ENCODE measurements at regions not wholly inside any gene's neighbourhood (a gene's known extent, or its start where the extent isn't known, plus 50 kb on each side); places are given as distances from the start of the nearest gene placed in this dataset.

DNA sequence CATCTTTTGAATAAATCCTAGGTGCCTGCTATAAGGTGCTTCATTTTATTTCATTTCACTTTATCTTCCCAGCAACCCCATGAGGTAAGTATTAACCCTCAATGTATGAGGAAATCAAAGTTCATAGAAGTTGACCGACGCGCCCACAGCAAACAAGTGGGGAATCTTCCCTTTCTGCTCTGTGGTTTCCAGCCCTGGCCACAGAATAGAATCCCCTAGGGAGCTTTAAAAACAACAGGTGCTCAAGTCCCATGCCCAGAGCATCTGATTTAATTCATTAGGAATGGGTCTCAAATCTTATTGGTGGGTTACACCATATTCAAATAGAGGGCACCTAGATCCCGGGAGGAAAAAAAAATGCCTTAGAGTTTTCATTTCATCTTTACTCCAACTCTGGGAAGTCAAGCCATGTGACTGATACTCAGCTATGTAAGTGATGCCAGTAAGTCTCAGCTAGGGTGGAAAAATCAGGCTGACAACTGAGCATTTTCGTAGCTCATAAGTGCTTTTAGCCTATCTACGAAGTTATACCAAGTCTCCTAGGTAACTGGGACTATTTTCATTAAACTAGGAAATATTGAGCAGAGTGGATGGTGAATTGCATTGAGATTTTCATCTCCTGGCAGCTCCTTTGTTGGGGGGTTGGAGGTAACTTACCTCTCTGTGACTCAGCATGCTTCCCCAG lies 353.4 kb upstream of the SLC30A5 start:
- POLR2A ChIA-PET = no interaction called here
- intact Hi-C loops (cut with micrococcal nuclease; ENCODE audit: unreplicated experiment) = no loop called here
- ATAC-seq = no peak

DNA sequence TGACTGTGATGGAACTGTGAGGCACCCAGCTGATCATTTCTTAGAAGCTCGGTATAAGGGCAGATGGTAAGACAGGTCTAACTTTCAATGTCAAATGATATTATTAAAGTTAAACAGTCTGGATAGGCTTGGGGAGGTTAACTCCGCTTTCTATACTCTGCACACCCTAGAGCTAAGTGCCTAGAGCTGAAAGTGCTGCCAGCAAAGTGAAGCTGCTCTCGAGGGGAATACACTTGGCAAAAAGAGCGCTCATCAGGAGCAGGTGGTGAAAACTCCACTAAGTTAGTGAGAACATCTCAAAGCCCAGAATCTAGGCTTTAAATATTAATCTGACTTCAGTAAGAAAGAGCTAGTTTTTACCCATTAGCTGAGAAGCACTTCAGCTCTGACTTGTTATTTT lies 349.6 kb upstream of the SLC30A5 start:
- TF ChIP-seq, protein P1, sequence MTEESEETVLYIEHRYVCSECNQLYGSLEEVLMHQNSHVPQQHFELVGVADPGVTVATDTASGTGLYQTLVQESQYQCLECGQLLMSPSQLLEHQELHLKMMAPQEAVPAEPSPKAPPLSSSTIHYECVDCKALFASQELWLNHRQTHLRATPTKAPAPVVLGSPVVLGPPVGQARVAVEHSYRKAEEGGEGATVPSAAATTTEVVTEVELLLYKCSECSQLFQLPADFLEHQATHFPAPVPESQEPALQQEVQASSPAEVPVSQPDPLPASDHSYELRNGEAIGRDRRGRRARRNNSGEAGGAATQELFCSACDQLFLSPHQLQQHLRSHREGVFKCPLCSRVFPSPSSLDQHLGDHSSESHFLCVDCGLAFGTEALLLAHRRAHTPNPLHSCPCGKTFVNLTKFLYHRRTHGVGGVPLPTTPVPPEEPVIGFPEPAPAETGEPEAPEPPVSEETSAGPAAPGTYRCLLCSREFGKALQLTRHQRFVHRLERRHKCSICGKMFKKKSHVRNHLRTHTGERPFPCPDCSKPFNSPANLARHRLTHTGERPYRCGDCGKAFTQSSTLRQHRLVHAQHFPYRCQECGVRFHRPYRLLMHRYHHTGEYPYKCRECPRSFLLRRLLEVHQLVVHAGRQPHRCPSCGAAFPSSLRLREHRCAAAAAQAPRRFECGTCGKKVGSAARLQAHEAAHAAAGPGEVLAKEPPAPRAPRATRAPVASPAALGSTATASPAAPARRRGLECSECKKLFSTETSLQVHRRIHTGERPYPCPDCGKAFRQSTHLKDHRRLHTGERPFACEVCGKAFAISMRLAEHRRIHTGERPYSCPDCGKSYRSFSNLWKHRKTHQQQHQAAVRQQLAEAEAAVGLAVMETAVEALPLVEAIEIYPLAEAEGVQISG (CRISPR knock-in tag; IDR thresholded peaks at IDR 0.05) = no peak
- no peak for TF ChIP-seq IRF2 (CRISPR knock-in tag; IDR thresholded peaks at IDR 0.05)
- TF ChIP-seq TOPORS (CRISPR knock-in tag; IDR thresholded peaks at IDR 0.05) = no peak
- no peak for TF ChIP-seq ATM (IDR thresholded peaks at IDR 0.05; ENCODE audit: borderline replicate concordance)
- CTCF ChIA-PET (ENCODE audit: low intra/inter-chr PET ratio, low total read pairs) = no interaction called here
- DNase-seq (ENCODE audit: low spot score) (no peak), FAIRE-seq (no peak), ATAC-seq (no peak)
- H4K20me1 ChIP-seq (ENCODE audit: insufficient read depth, low read length) = no peaks in the 10 kb centered on the region
- 11% methylated on average over 4 of the region's 4 CpGs for WGBS (ENCODE audit: low lambda C conversion rate)
- no peaks in the 10 kb centered on the region for H3K79me2 ChIP-seq (ENCODE audit: insufficient read depth, low read length)
- H3K4me2 ChIP-seq (ENCODE audit: low read depth, low read length) = no peak overlapping the region
- H2AFZ ChIP-seq (ENCODE audit: low read length) = no peak overlapping the region
- H3K4me1 ChIP-seq (ENCODE audit: insufficient read depth, low read length) = no peaks in the 10 kb centered on the region
- POLR2A ChIA-PET = no interaction called here
- in situ Hi-C loops (cut with HindIII; ENCODE audit: extremely low pct_ligation_motif_present, low pct_unique_long_range_greater_than_20kb) = no loop called here
- intact Hi-C loops (cut with micrococcal nuclease; ENCODE audit: unreplicated experiment) = no loop called here
- H3K9me3 ChIP-seq (ENCODE audit: low read length) = no peaks in the 10 kb centered on the region
- H3K27ac ChIP-seq (ENCODE audit: extremely low read length, insufficient read depth, low read length) = no peak overlapping the region
- H3K9ac ChIP-seq (ENCODE audit: insufficient read depth, low read depth, low read length) = no peak overlapping the region
- BruUV-seq (replicated peaks) = no TSS peak
- H3K36me3 ChIP-seq (replicated peaks in 1 of 2; ENCODE audit: control insufficient read depth in 1 of 2, insufficient read depth in 2 of 2, low read length in 2 of 2) = no peaks in the 10 kb centered on the region
- H3K27me3 ChIP-seq (ENCODE audit: control insufficient read depth in 1 of 2, insufficient read depth in 2 of 2, low read length in 2 of 2) = no peaks in the 10 kb centered on the region
- H3K4me3 ChIP-seq (replicated peaks in 1 of 3; ENCODE audit: insufficient read depth in 1 of 3, low read depth in 2 of 3, low read length in 3 of 3) = no peak overlapping the region

More for the DNA sequence above, 353.4 kb upstream of the SLC30A5 start:
- Histone ChIP-seq H4K20me1 (ENCODE audit: insufficient read depth, low read length) (no peaks in the 10 kb centered on the region), H3K79me2 (ENCODE audit: insufficient read depth, low read length) (no peaks in the 10 kb centered on the region), H3K4me2 (ENCODE audit: low read depth, low read length) (no peak overlapping the region), H3K4me1 (ENCODE audit: insufficient read depth, low read length) (no peaks in the 10 kb centered on the region), H3K36me3 (replicated peaks in 1 of 2; ENCODE audit: control insufficient read depth in 1 of 2, insufficient read depth in 2 of 2, low read length in 2 of 2) (no peaks in the 10 kb centered on the region), H3K27ac (ENCODE audit: extremely low read length, insufficient read depth, low read length) (no peak overlapping the region), H2AFZ (ENCODE audit: low read length) (no peak overlapping the region), H3K4me3 (replicated peaks in 1 of 3; ENCODE audit: insufficient read depth in 1 of 3, low read depth in 2 of 3, low read length in 3 of 3) (no peak overlapping the region), H3K9me3 (ENCODE audit: low read length) (no peaks in the 10 kb centered on the region), H3K27me3 (ENCODE audit: control insufficient read depth in 1 of 2, insufficient read depth in 2 of 2, low read length in 2 of 2) (no peaks in the 10 kb centered on the region), H3K9ac (ENCODE audit: insufficient read depth, low read depth, low read length) (no peak overlapping the region)
- in situ Hi-C loops (cut with HindIII; ENCODE audit: extremely low pct_ligation_motif_present, low pct_unique_long_range_greater_than_20kb) = no loop called here
- TF ChIP-seq ZNF577 (CRISPR knock-in tag; IDR thresholded peaks at IDR 0.05; ENCODE audit: borderline replicate concordance, low read depth) = no peak
- no peak for TF ChIP-seq SMYD3 (CRISPR knock-in tag; IDR thresholded peaks at IDR 0.05)
- no peak for TF ChIP-seq CENPX (CRISPR knock-in tag; IDR thresholded peaks at IDR 0.05)
- TF ChIP-seq RXRA (CRISPR knock-in tag; IDR thresholded peaks at IDR 0.05) = no peak
- no peak for TF ChIP-seq ZFY (CRISPR knock-in tag; IDR thresholded peaks at IDR 0.05)
- TF ChIP-seq RFX3 (CRISPR knock-in tag; IDR thresholded peaks at IDR 0.05) = no peak
- no peak for TF ChIP-seq STAT5B (CRISPR knock-in tag; IDR thresholded peaks at IDR 0.05)
- no peak for TF ChIP-seq CBX1 (IDR thresholded peaks at IDR 0.05; ENCODE audit: low read depth)
- no peak for TF ChIP-seq TCF7L2 (IDR thresholded peaks at IDR 0.05; ENCODE audit: low read depth, low read length)
- TF ChIP-seq ARNTL (CRISPR knock-in tag; IDR thresholded peaks at IDR 0.05) = no peak
- CTCF ChIA-PET (ENCODE audit: low intra/inter-chr PET ratio, low total read pairs) = no interaction called here
- WGBS (ENCODE audit: low lambda C conversion rate) = 29% methylated on average over 6 of the region's 6 CpGs
- no TSS peak for BruUV-seq (replicated peaks)
- FAIRE-seq = no peak
- no peak for DNase-seq (ENCODE audit: low spot score)

Measured in HepG2 (cell line).